K562 (cell line): ENCODE measurements at regions not wholly inside any gene's neighbourhood (a gene's known extent, or its start where the extent isn't known, plus 50 kb on each side); places are given as distances from the start of the nearest gene placed in this dataset.

Source experiments
- ATAC-seq: fragments of 200-7000 bp; cut with Tn5 transposase; 3 replicates; pipeline ENCODE4 v1.9.1; 2020; ENCODE audit warnings: moderate library complexity
- BruUV-seq: library from RNA; stranded (reverse); fragments of 400-500 nt; replicated peaks from 2 replicates; lab custom pipeline; 2021; lab: Mats Ljungman, UMichigan
- CTCF ChIA-PET: fragments of 300-600 bp; formaldehyde crosslinking; extraction: SDS; loops from one replicate; lab custom pipeline; 2021; ENCODE audit warnings: low intra/inter-chr PET ratio; lab: Yijun Ruan, JAX
- POLR2A ChIA-PET: fragments of 300-600, 350-650 bp; sonication (Branson Sonifier 250); formaldehyde crosslinking; extraction: SDS; loops from one replicate; lab custom pipeline; 2021; ENCODE audit warnings: antibody characterized with exemption, inconsistent platforms; lab: Yijun Ruan, JAX
- DNase-seq, 4 experiments: peaks; one replicate each; pipeline versions ENCODE4 v3.0.0 to v3.0.0-alpha.2; 2011 to 2018; ENCODE audit warnings: low spot score in 3 of 4, mixed read lengths in 3 of 4; ENCODE audit errors: extremely low read depth in 1 of 4
- FAIRE-seq: peaks from 2 replicates; lab custom pipeline; 2011; peaks lifted over from hg19 to GRCh38; lab: Jason Lieb, UNC
- H2AFZ ChIP-seq: 2 replicates; pipeline ENCODE4 v1.6.0; 2011; ENCODE audit warnings: low read depth, low read length, control low read depth, inconsistent platforms
- H3K27ac ChIP-seq: fragments of 200-600 bp; 3 replicates; pipeline ENCODE4 v1.8.0; 2011; ENCODE audit warnings: low read depth, mild to moderate bottlenecking, control low read depth, inconsistent platforms, low read length, moderate library complexity, mixed read lengths; ENCODE audit errors: extremely low read depth
- H3K27me3 ChIP-seq, 2 experiments: fragments of 300-600 bp in 1 of 2; 2 replicates in 1 of 2; 3 replicates in 1 of 2; pipeline versions ENCODE4 v1.6.0 to v1.8.0; 2011; ENCODE audit warnings: inconsistent platforms in 2 of 2, low read length in 2 of 2, mild to moderate bottlenecking in 1 of 2, mixed read lengths in 1 of 2, moderate library complexity in 1 of 2; ENCODE audit not compliant: control insufficient read depth in 2 of 2, insufficient read depth in 2 of 2
- H3K36me3 ChIP-seq: fragments of 300-600 bp; 3 replicates; pipeline ENCODE4 v1.8.0; 2011; ENCODE audit warnings: mild to moderate bottlenecking, low read length, inconsistent platforms; ENCODE audit not compliant: control insufficient read depth, insufficient read depth
- H3K4me1 ChIP-seq, 2 experiments: fragments of 200-600 bp in 1 of 2; replicated peaks in 1 of 2; 2 replicates in 1 of 2; 3 replicates in 1 of 2; pipeline versions ENCODE4 v1.5.1 to v1.8.0; 2011; ENCODE audit warnings: inconsistent platforms in 2 of 2, low read length in 2 of 2, mild to moderate bottlenecking in 1 of 2, mixed read lengths in 1 of 2, moderate library complexity in 1 of 2; ENCODE audit not compliant: control insufficient read depth in 2 of 2, insufficient read depth in 2 of 2
- H3K4me2 ChIP-seq: 2 replicates; pipeline ENCODE4 v1.6.1; 2011; ENCODE audit warnings: low read length, control low read depth, inconsistent platforms, mixed read lengths; ENCODE audit not compliant: insufficient read depth
- H3K4me3 ChIP-seq: fragments of 200-600 bp; sonication (generic), shearing (Covaris generic); 2 replicates; pipeline ENCODE4 v1.5.1; 2016; ENCODE audit warnings: control low read depth, inconsistent platforms
- H3K79me2 ChIP-seq: fragments of 200-600 bp; 3 replicates; pipeline ENCODE4 v1.8.0; 2011; ENCODE audit warnings: low read length, inconsistent platforms; ENCODE audit not compliant: control insufficient read depth, insufficient read depth
- H3K9ac ChIP-seq, 2 experiments: 2 replicates each; pipeline versions ENCODE4 v1.6.0 to v1.6.1; 2011; ENCODE audit warnings: low read depth in 2 of 2, low read length in 2 of 2, control low read depth in 1 of 2, inconsistent platforms in 1 of 2, mild to moderate bottlenecking in 1 of 2, mixed read lengths in 1 of 2; ENCODE audit not compliant: insufficient read depth in 1 of 2
- H3K9me1 ChIP-seq: one replicate; pipeline ENCODE4 v1.6.0; 2011; ENCODE audit warnings: inconsistent platforms, mild to moderate bottlenecking, low read length, moderate library complexity; ENCODE audit not compliant: control insufficient read depth, insufficient read depth
- H3K9me3 ChIP-seq: replicated peaks from 2 replicates; pipeline ENCODE4 v1.5.1; 2011; ENCODE audit warnings: low read depth, low read length, inconsistent platforms; ENCODE audit not compliant: control insufficient read depth, insufficient read depth
- H4K20me1 ChIP-seq: replicated peaks from 2 replicates; pipeline ENCODE4 v1.6.1; 2011; ENCODE audit warnings: low read length, inconsistent platforms, mixed read lengths; ENCODE audit not compliant: control insufficient read depth, insufficient read depth
- C11orf30 ChIP-seq: fragments of 450-650 bp; IDR thresholded peaks from 2 replicates; pipeline ENCODE4 v1.6.1; 2016; ENCODE audit warnings: low read depth, mild to moderate bottlenecking
- MAFF ChIP-seq: IDR thresholded peaks from 2 replicates; pipeline ENCODE4 v1.6.1; 2012; ENCODE audit warnings: low read length, improper control_type of control experiment
- MAFK ChIP-seq: IDR thresholded peaks from 2 replicates; pipeline ENCODE4 v1.6.1; 2011; ENCODE audit warnings: low read length, improper control_type of control experiment
- POLR3A ChIP-seq: IDR thresholded peaks from 2 replicates; pipeline ENCODE4 v1.6.1; 2011; ENCODE audit warnings: borderline replicate concordance, mild to moderate bottlenecking, moderate library complexity; ENCODE audit not compliant: insufficient read length, insufficient read depth; ENCODE audit errors: extremely low read depth
- ZNF316 ChIP-seq: fragments of 450-650 bp; IDR thresholded peaks from 2 replicates; pipeline ENCODE4 v1.6.1; 2016
- WGBS: fragments of 100-300 bp; shearing (Covaris generic); methylation state at CpG from one replicate; pipeline ENCODE4 v1.1.6; 2016; ENCODE audit warnings: low coverage, mixed read lengths; ENCODE audit not compliant: insufficient coverage; ENCODE audit errors: missing lambda C conversion rate; 5-methylcytosine and 5-hydroxymethylcytosine counted together
- in situ Hi-C: fragments of 300-500 bp; cut with MboI; formaldehyde crosslinking; loops from 4 replicates; pipeline ENCODE4 v1.15.0; 2018; ENCODE audit warnings: inconsistent platforms, mixed read lengths
- intact Hi-C: fragments of 100-400 bp; cut with micrococcal nuclease; formaldehyde crosslinking; loops from 2 replicates; pipeline ENCODE4 v1.14.2; 2022
- TF ChIP-seq, protein P1 (sequence below): sonication (generic); formaldehyde crosslinking; IDR thresholded peaks from 2 replicates; pipeline ENCODE4 v1.4.0; 2020; ENCODE audit warnings: mild to moderate bottlenecking, missing genetic modification reagents

DNA sequence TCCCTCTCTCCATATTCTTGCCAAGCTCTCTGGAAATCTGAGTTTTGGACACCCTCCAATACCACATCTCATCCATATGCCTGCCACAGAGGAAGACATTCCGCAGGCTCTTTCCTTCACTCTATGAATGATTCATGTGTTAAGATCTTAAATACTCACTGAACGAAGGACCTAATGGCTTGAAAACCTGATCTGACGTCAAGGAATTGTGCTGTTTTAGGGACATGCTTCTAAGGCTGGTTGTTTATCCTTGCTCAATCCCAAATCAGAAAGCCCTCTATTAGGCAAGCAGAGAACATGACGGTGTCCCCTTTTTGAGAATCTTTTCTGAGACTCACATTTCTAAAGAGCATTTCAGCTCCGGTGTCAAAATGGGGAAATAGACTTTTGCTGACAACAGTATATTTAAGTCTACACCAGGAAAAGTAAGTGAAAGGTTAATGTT is 83.7 kb upstream of the GALNT5 start:
- no peaks in the 10 kb centered on the region for H4K20me1 ChIP-seq
- H3K4me2 ChIP-seq: no peak overlapping the region
- DNase-seq (no peak), ATAC-seq (peak; percentile 46)
- no peaks in the 10 kb centered on the region for H3K9me3 ChIP-seq
- no peaks in the 10 kb centered on the region for H3K9me1 ChIP-seq
- peak overlapping the region; percentile 71 for H2AFZ ChIP-seq
- no TSS peak for BruUV-seq
- no peaks in the 10 kb centered on the region for H3K4me1 ChIP-seq
- no peaks in the 10 kb centered on the region for H3K36me3 ChIP-seq
- intact Hi-C loops: no loop called here
- H3K79me2 ChIP-seq: no peaks in the 10 kb centered on the region
- no peak overlapping the region for H3K27ac ChIP-seq
- no peaks in the 10 kb centered on the region for H3K27me3 ChIP-seq
- CTCF ChIA-PET: no interaction called here
- H3K4me3 ChIP-seq: no peak overlapping the region
- TF ChIP-seq MAFF (peak; percentile 38; the same call in 1 of the 2 replicates), POLR3A (no peak), MAFK (peak; percentile 17; the same call in 1 of the 2 replicates), C11orf30 (peak; percentile 60), ZNF316 (peak; percentile 56; the same call in 1 of the 2 replicates)
- TF ChIP-seq, protein P1, sequence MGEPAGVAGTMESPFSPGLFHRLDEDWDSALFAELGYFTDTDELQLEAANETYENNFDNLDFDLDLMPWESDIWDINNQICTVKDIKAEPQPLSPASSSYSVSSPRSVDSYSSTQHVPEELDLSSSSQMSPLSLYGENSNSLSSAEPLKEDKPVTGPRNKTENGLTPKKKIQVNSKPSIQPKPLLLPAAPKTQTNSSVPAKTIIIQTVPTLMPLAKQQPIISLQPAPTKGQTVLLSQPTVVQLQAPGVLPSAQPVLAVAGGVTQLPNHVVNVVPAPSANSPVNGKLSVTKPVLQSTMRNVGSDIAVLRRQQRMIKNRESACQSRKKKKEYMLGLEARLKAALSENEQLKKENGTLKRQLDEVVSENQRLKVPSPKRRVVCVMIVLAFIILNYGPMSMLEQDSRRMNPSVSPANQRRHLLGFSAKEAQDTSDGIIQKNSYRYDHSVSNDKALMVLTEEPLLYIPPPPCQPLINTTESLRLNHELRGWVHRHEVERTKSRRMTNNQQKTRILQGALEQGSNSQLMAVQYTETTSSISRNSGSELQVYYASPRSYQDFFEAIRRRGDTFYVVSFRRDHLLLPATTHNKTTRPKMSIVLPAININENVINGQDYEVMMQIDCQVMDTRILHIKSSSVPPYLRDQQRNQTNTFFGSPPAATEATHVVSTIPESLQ (CRISPR knock-in tag): no peak
- TF ChIP-seq, all 486 proteins: peak for 4
- H3K9ac ChIP-seq: no peak overlapping the region
- POLR2A ChIA-PET: interaction anchor here (1.4 to 1.5 kb wide), 2 partner anchors 9 to 17 kb away, joined by 3 to 6 read pairs; no protein-coding TSS in a partner anchor
- WGBS: 35% methylated on average over 5 of the region's 5 CpGs
- in situ Hi-C loops: no loop called here
- peak; percentile 57 for FAIRE-seq
